ENCODE measurements at regions not wholly inside any gene's neighbourhood (a gene's known extent, or its start where the extent isn't known, plus 50 kb on each side); places are given as distances from the start of the nearest gene placed in this dataset.
A peak's percentile ranks its signal among the peaks of the same experiment; 100 is the strongest.

DNA sequence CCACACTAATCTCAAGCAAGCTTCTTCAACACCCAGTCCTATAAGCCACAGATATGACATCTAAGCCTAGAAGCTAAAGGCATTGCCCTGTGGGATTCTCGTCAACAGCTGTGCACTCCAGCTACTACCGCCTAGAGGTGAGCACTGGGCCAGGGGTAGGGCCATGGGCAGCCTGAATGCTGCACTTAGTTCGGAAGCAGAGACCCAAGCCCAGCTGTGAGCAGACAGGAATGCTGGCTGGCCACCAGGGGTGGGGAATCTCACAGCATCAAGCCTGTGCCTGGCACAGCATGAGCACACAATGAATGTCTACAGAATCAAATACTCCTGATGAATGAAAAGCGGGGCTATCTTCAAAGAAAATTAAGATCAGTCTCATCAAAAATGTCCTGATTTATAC lies 167.5 kb upstream of the UBL3 start:
- H3K36me3 ChIP-seq, result no peaks in the 10 kb centered on the region
- no peak overlapping the region for H3K4me3 ChIP-seq
- no peak overlapping the region for H3K27ac ChIP-seq
- no peaks in the 10 kb centered on the region for H3K27me3 ChIP-seq
- H3K4me1 ChIP-seq (ENCODE audit: low read depth), result no peaks in the 10 kb centered on the region
- no peaks in the 10 kb centered on the region for H3K9me3 ChIP-seq (ENCODE audit: low read depth)
- TF ChIP-seq, protein P1, sequence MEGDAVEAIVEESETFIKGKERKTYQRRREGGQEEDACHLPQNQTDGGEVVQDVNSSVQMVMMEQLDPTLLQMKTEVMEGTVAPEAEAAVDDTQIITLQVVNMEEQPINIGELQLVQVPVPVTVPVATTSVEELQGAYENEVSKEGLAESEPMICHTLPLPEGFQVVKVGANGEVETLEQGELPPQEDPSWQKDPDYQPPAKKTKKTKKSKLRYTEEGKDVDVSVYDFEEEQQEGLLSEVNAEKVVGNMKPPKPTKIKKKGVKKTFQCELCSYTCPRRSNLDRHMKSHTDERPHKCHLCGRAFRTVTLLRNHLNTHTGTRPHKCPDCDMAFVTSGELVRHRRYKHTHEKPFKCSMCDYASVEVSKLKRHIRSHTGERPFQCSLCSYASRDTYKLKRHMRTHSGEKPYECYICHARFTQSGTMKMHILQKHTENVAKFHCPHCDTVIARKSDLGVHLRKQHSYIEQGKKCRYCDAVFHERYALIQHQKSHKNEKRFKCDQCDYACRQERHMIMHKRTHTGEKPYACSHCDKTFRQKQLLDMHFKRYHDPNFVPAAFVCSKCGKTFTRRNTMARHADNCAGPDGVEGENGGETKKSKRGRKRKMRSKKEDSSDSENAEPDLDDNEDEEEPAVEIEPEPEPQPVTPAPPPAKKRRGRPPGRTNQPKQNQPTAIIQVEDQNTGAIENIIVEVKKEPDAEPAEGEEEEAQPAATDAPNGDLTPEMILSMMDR (IDR thresholded peaks at IDR 0.05; ENCODE audit: low read depth, low read length), result no peak
- DNase-seq (ENCODE audit: low read depth in 1 of 2, low spot score in 1 of 2), result peak in 1 of 2 donors; percentile 49

DNA sequence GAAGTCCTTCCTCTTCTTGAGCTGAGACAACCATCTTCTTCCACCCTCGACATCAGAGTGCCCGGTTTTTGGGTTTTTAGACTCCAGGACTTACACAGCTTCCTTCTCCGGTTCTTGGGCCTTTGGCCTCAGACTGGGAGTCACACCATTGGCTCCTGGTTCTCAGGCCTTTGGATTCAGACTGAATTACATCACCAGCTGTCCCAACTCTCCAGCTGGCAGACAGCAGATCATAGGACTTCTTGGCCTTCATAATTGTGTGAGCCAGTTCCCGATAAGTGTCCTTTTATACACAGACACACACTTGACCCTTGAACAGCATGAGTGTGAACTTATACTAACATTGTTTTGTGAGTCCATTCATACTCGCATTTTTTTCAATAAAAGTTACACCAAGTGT lies 166.0 kb upstream of the UBL3 start:
- Histone ChIP-seq H3K4me3 (no peak overlapping the region), H3K27me3 (no peaks in the 10 kb centered on the region), H3K36me3 (no peaks in the 10 kb centered on the region), H3K4me1 (ENCODE audit: low read depth) (no peaks in the 10 kb centered on the region), H3K9me3 (ENCODE audit: low read depth) (no peaks in the 10 kb centered on the region), H3K27ac (no peak overlapping the region)
- TF ChIP-seq, protein P1 (IDR thresholded peaks at IDR 0.05; ENCODE audit: low read depth, low read length), result no peak
- DNase-seq (ENCODE audit: low read depth in 1 of 2, low spot score in 1 of 2), result no peak

DNA sequence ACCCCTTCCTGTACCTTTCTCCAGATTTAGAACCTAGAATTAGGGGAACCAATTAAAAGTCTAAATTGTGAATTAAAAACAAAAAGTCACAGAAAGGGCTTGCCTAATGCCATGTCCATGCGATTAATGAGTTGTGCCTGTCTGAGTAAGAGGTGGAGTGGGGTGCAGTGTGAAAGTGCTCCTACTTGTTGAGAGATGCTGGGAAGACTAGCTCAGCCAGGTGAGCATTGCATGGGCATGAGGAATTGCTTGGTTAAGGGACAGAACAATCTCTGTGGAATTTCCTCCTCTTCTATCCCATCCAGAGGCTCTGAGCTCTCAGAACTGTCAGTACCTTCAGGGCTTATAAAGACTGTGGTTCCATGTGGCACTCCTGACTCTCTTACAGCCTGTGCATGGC lies 159.0 kb upstream of the UBL3 start:
- H3K27ac ChIP-seq, result no peak overlapping the region
- no peaks in the 10 kb centered on the region for H3K9me3 ChIP-seq (ENCODE audit: low read depth)
- no peak overlapping the region for H3K4me3 ChIP-seq
- TF ChIP-seq, protein P1 (IDR thresholded peaks at IDR 0.05; ENCODE audit: low read depth, low read length), result no peak
- no peaks in the 10 kb centered on the region for H3K27me3 ChIP-seq
- no peaks in the 10 kb centered on the region for H3K4me1 ChIP-seq (ENCODE audit: low read depth)
- no peaks in the 10 kb centered on the region for H3K36me3 ChIP-seq
- DNase-seq (ENCODE audit: low read depth in 1 of 2, low spot score in 1 of 2), result no peak

DNA sequence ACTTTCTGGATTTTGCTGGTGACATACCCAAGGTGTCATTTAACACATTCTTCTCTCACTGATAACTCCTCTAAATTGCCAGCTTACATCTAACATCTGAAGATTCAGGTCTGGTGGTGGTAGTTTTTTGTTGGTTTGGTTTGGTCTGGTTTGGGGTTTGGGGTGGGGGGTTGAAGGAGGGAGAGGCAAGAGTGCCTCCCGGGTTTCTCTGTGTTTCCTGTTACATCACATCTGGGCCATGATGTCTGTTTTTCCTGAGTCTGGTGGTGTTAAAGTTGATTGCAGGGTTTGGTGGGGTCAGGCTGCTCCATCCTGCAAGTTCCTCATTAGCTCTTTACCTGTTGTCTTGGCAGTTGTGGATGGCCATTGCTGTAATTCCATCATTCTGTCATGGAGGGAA lies 155.8 kb upstream of the UBL3 start:
- no peak for DNase-seq (ENCODE audit: low read depth in 1 of 2, low spot score in 1 of 2)

DNA sequence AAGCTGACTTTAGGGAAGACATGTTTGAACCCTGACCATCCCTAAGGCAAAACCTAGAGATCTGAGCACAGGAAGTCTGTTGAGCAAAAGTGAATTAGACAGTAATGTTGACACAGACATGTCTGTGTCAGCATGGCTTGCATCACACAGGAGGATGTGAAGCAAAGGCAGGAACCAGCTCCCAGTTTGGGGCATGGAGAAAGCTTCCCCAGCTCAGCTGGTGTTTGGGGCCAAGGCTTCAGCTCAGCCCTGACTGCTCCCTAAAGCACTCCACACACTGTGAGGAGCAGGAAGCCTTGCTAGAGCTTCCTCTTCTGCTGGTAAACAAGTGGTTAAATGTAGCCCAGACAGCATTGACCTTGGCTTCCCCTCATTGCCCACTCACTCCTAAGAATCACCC lies 153.8 kb upstream of the UBL3 start:
- Histone ChIP-seq H3K36me3 (no peaks in the 10 kb centered on the region), H3K27me3 (no peaks in the 10 kb centered on the region), H3K9me3 (ENCODE audit: low read depth) (no peaks in the 10 kb centered on the region), H3K4me1 (ENCODE audit: low read depth) (no peaks in the 10 kb centered on the region), H3K27ac (no peak overlapping the region), H3K4me3 (no peak overlapping the region)
- TF ChIP-seq, protein P1 (IDR thresholded peaks at IDR 0.05; ENCODE audit: low read depth, low read length), result no peak
- DNase-seq (ENCODE audit: low read depth in 1 of 2, low spot score in 1 of 2), result no peak

More for the DNA sequence above, 155.8 kb upstream of the UBL3 start:
- Histone ChIP-seq H3K27me3 (no peaks in the 10 kb centered on the region), H3K36me3 (no peaks in the 10 kb centered on the region), H3K4me1 (ENCODE audit: low read depth) (no peaks in the 10 kb centered on the region), H3K4me3 (no peak overlapping the region), H3K9me3 (ENCODE audit: low read depth) (no peaks in the 10 kb centered on the region), H3K27ac (no peak overlapping the region)
- TF ChIP-seq, protein P1 (IDR thresholded peaks at IDR 0.05; ENCODE audit: low read depth, low read length), result no peak

DNA sequence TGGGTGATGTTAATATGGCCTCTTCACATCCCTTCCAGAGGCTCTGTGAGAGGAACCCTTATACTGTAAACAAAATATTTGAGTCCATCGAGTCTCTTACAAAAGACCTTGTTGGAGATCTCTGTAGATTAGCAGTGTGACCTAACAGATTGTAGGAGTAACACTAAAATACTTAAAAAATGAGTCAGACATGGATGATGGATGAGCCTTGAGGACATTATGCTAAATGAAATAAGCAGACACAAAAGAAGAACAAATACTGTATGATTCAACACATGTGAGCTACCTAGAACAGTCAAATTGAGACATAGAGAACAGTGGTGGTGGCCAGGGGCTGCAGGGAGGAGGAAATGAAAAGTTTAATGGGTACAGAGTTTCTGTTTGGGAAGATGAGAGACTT lies 152.2 kb upstream of the UBL3 start:
- TF ChIP-seq, protein P1 (IDR thresholded peaks at IDR 0.05; ENCODE audit: low read depth, low read length), result no peak
- Histone ChIP-seq H3K4me1 (ENCODE audit: low read depth) (no peaks in the 10 kb centered on the region), H3K36me3 (no peaks in the 10 kb centered on the region), H3K9me3 (ENCODE audit: low read depth) (no peaks in the 10 kb centered on the region), H3K27ac (no peak overlapping the region), H3K4me3 (no peak overlapping the region), H3K27me3 (no peaks in the 10 kb centered on the region)
- peak in 1 of 2 donors; percentile 32 for DNase-seq (ENCODE audit: low read depth in 1 of 2, low spot score in 1 of 2)

Measured in cardiac muscle cell (in vitro differentiated cells and primary cell).